GM19025 (cell line): ENCODE measurements at regions not wholly inside any gene's neighbourhood (a gene's known extent, or its start where the extent isn't known, plus 50 kb on each side); places are given as distances from the start of the nearest gene placed in this dataset.

Experiments
- ATAC-seq: cut with Tn5 transposase; IDR thresholded peaks from one replicate; pipeline ENCODE4 v1.9.1; 2021; ENCODE audit warnings: mild to moderate bottlenecking, low read depth, moderate library complexity; ENCODE audit not compliant: unreplicated experiment

- ATAC-seq, result peak; percentile 78
Measured at GRCh38 chr5:68378204-68378820, 162.8 kb downstream of the PIK3R1 start.

GRCh38 chr5:68379275-68380036, 163.9 kb downstream of the PIK3R1 start:
- ATAC-seq, result no peak

GRCh38 chr5:68380078-68380477, 164.5 kb downstream of the PIK3R1 start:
- ATAC-seq, result no peak

GRCh38 chr5:68381060-68381459, 165.5 kb downstream of the PIK3R1 start:
- ATAC-seq, result no peak

GRCh38 chr5:68381909-68382308, 166.4 kb downstream of the PIK3R1 start:
- ATAC-seq, result no peak

- ATAC-seq, result no peak
Measured at GRCh38 chr5:68382640-68383039, 167.1 kb downstream of the PIK3R1 start.

- ATAC-seq, result no peak
Measured at GRCh38 chr5:68383888-68384310, 168.3 kb downstream of the PIK3R1 start.

GRCh38 chr5:68384936-68385594, 169.5 kb downstream of the PIK3R1 start:
- no peak for ATAC-seq

- no peak for ATAC-seq
Measured at GRCh38 chr5:68385936-68386335, 170.4 kb downstream of the PIK3R1 start.

GRCh38 chr5:68387074-68387796, 171.7 kb downstream of the PIK3R1 start:
- no peak for ATAC-seq

- no peak for ATAC-seq
Measured at GRCh38 chr5:68389618-68390017, 174.1 kb downstream of the PIK3R1 start.

GRCh38 chr5:68392617-68393016, 177.1 kb downstream of the PIK3R1 start:
- no peak for ATAC-seq

GRCh38 chr5:68395302-68395701, 179.7 kb downstream of the PIK3R1 start:
- no peak for ATAC-seq

GRCh38 chr5:68395926-68396511, 180.5 kb downstream of the PIK3R1 start:
- no peak for ATAC-seq

GRCh38 chr5:68396722-68397121, 181.2 kb downstream of the PIK3R1 start:
- ATAC-seq, result no peak

GRCh38 chr5:68398146-68398812, 182.7 kb downstream of the PIK3R1 start:
- no peak for ATAC-seq

GRCh38 chr5:68403301-68403700, 187.7 kb downstream of the PIK3R1 start:
- no peak for ATAC-seq

- no peak for ATAC-seq
Measured at GRCh38 chr5:68404246-68404645, 188.7 kb downstream of the PIK3R1 start.

- no peak for ATAC-seq
Measured at GRCh38 chr5:68405026-68405684, 189.6 kb downstream of the PIK3R1 start.
